DND-41 (cell line): ENCODE measurements at regions not wholly inside any gene's neighbourhood (a gene's known extent, or its start where the extent isn't known, plus 50 kb on each side); places are given as distances from the start of the nearest gene placed in this dataset.

Source experiments
- ATAC-seq: fragments of 200-7000 bp; cut with Tn5 transposase; 3 replicates; pipeline ENCODE4 v1.9.1; 2021; ENCODE audit warnings: low read depth; ENCODE audit not compliant: insufficient read depth
- DNase-seq: peaks from one replicate; pipeline ENCODE4 v3.0.0-alpha.2; 2020
- H2AFZ ChIP-seq: 2 replicates; pipeline ENCODE4 v1.6.0; 2012; ENCODE audit warnings: low read depth, low read length
- H3K27ac ChIP-seq: 2 replicates; pipeline ENCODE4 v1.5.1; 2012; ENCODE audit warnings: low read length, inconsistent platforms
- H3K27me3 ChIP-seq: fragments of 200-600 bp; sonication (generic); 2 replicates; pipeline ENCODE4 v1.6.0; 2012; ENCODE audit warnings: low read length, mild to moderate bottlenecking, inconsistent platforms; ENCODE audit not compliant: insufficient read depth, poor library complexity
- H3K36me3 ChIP-seq: 2 replicates; pipeline ENCODE4 v1.5.1; 2012; ENCODE audit warnings: low read length, inconsistent platforms; ENCODE audit not compliant: insufficient read depth
- H3K4me1 ChIP-seq: 2 replicates; pipeline ENCODE4 v1.5.1; 2012; ENCODE audit warnings: mild to moderate bottlenecking, low read length; ENCODE audit not compliant: insufficient read depth
- H3K4me2 ChIP-seq: 2 replicates; pipeline ENCODE4 v1.6.0; 2012; ENCODE audit warnings: mild to moderate bottlenecking, moderate library complexity, low read length, inconsistent platforms; ENCODE audit not compliant: insufficient read depth
- H3K4me3 ChIP-seq, 2 experiments: fragments of 200-600 bp in 1 of 2; shearing (Covaris generic) in 1 of 2; 2 replicates each; pipeline ENCODE4 v1.5.1; 2012 to 2016; ENCODE audit warnings: inconsistent platforms in 2 of 2, low read length in 2 of 2, mild to moderate bottlenecking in 2 of 2, low read depth in 1 of 2, moderate library complexity in 1 of 2
- H3K79me2 ChIP-seq: 2 replicates; pipeline ENCODE4 v1.6.0; 2012; ENCODE audit warnings: low read length, inconsistent platforms; ENCODE audit not compliant: insufficient read depth
- H3K9ac ChIP-seq: 2 replicates; pipeline ENCODE4 v1.6.0; 2012; ENCODE audit warnings: low read depth, mild to moderate bottlenecking, inconsistent platforms, low read length, moderate library complexity
- H3K9me3 ChIP-seq: 2 replicates; pipeline ENCODE4 v1.5.1; 2012; ENCODE audit warnings: low read length, moderate library complexity, mild to moderate bottlenecking, inconsistent platforms; ENCODE audit not compliant: insufficient read depth, severe bottlenecking
- H4K20me1 ChIP-seq: 2 replicates; pipeline ENCODE4 v1.6.0; 2012; ENCODE audit warnings: low read length; ENCODE audit not compliant: insufficient read depth
- EZH2 ChIP-seq: IDR thresholded peaks from 3 replicates; pipeline ENCODE4 v1.6.1; 2012; ENCODE audit warnings: borderline replicate concordance, low read depth, mild to moderate bottlenecking, moderate library complexity, low read length, inconsistent platforms; ENCODE audit not compliant: severe bottlenecking
- TF ChIP-seq, protein P1 (sequence below): IDR thresholded peaks from 2 replicates; pipeline ENCODE4 v1.5.1; 2012; ENCODE audit warnings: borderline replicate concordance, low read length, moderate library complexity, mild to moderate bottlenecking; ENCODE audit not compliant: poor library complexity, severe bottlenecking; ENCODE audit errors: extremely low read depth

DNA sequence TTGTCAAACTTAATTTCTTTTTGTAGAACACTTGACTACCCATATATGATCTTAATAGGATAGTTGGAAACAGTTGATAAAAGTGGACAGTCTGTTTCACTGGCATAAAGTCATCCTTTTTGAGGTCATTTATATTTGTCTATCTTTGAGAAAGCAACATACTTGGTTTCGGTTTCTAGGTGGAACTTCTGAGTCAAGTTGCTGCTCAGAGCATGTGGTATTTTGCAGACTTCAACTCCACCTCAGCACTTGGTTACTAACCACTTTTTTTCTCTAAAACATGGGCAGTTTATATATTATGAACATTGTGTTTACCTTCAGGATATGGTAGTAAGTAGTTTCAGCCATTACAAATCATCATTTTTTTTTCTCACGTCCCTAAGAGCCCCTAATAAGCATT lies 1749.0 kb upstream of the C9orf72 start:
- DNase-seq, result no peak
- no peak overlapping the region for H3K27ac ChIP-seq
- H3K4me3 ChIP-seq, result no peak overlapping the region
- no peak overlapping the region for H3K9ac ChIP-seq
- H3K36me3 ChIP-seq, result no peaks in the 10 kb centered on the region
- no peaks in the 10 kb centered on the region for H3K4me1 ChIP-seq
- no peaks in the 10 kb centered on the region for H4K20me1 ChIP-seq
- H3K27me3 ChIP-seq, result no peaks in the 10 kb centered on the region
- H3K79me2 ChIP-seq, result no peaks in the 10 kb centered on the region
- no peaks in the 10 kb centered on the region for H3K9me3 ChIP-seq
- no peak overlapping the region for H2AFZ ChIP-seq
- no peak for ATAC-seq
- TF ChIP-seq, protein P1, sequence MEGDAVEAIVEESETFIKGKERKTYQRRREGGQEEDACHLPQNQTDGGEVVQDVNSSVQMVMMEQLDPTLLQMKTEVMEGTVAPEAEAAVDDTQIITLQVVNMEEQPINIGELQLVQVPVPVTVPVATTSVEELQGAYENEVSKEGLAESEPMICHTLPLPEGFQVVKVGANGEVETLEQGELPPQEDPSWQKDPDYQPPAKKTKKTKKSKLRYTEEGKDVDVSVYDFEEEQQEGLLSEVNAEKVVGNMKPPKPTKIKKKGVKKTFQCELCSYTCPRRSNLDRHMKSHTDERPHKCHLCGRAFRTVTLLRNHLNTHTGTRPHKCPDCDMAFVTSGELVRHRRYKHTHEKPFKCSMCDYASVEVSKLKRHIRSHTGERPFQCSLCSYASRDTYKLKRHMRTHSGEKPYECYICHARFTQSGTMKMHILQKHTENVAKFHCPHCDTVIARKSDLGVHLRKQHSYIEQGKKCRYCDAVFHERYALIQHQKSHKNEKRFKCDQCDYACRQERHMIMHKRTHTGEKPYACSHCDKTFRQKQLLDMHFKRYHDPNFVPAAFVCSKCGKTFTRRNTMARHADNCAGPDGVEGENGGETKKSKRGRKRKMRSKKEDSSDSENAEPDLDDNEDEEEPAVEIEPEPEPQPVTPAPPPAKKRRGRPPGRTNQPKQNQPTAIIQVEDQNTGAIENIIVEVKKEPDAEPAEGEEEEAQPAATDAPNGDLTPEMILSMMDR, result no peak
- no peak for TF ChIP-seq EZH2
- H3K4me2 ChIP-seq, result no peak overlapping the region

DNA sequence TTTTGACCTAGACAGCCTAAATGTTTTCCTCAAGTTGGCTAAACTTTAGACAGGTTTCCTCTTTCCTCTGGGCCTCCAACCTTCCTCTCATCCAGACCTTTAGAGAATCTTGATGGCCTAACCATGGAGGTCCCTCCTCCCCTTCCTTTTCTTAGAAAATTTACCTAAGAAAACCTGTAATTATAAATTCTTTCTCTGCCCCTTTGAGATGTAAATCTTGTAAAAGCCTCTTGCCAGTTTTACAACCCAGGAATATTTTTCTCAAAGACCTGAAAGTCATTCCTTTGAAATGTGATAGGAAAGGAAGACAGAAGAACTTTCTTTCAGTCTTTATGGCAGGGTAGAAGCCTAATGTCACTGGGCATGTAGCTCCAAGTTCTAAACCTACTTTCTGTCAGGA lies 1752.6 kb upstream of the C9orf72 start:
- no peaks in the 10 kb centered on the region for H3K79me2 ChIP-seq
- H3K4me3 ChIP-seq, result no peak overlapping the region
- H3K9ac ChIP-seq, result no peak overlapping the region
- no peaks in the 10 kb centered on the region for H3K36me3 ChIP-seq
- H2AFZ ChIP-seq, result no peak overlapping the region
- H3K9me3 ChIP-seq, result no peaks in the 10 kb centered on the region
- TF ChIP-seq EZH2, result no peak
- TF ChIP-seq, protein P1, result no peak
- ATAC-seq, result no peak
- no peaks in the 10 kb centered on the region for H3K27me3 ChIP-seq
- no peak overlapping the region for H3K27ac ChIP-seq
- no peaks in the 10 kb centered on the region for H4K20me1 ChIP-seq
- H3K4me2 ChIP-seq, result no peak overlapping the region
- no peaks in the 10 kb centered on the region for H3K4me1 ChIP-seq
- DNase-seq, result no peak

DNA sequence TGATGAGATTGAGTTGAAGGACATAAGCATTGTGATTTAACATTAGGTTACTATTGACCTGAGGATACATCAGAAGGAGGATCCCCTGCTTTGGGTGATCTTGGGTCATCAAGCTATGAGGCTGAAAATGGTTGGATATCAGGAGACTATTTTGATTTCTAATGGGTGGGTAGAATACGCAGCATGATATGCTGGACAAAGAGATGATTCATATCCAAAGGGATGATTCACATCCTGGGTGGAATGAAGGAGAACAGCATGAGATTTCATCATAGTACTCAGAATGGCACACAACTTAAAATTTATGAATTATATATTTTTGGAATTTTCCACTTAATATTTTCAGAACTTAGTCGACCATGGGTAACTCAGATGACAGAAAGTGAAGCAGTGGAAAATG lies 1759.5 kb upstream of the C9orf72 start:
- H3K9ac ChIP-seq, result no peak overlapping the region
- H2AFZ ChIP-seq, result no peak overlapping the region
- no peaks in the 10 kb centered on the region for H3K79me2 ChIP-seq
- TF ChIP-seq, protein P1, result no peak
- no peak for TF ChIP-seq EZH2
- DNase-seq (no peak), ATAC-seq (no peak)
- no peaks in the 10 kb centered on the region for H3K36me3 ChIP-seq
- no peak overlapping the region for H3K4me2 ChIP-seq
- no peaks in the 10 kb centered on the region for H3K27me3 ChIP-seq
- H3K27ac ChIP-seq, result no peak overlapping the region
- H4K20me1 ChIP-seq, result no peaks in the 10 kb centered on the region
- no peak overlapping the region for H3K4me3 ChIP-seq
- H3K4me1 ChIP-seq, result no peaks in the 10 kb centered on the region
- H3K9me3 ChIP-seq, result no peaks in the 10 kb centered on the region

DNA sequence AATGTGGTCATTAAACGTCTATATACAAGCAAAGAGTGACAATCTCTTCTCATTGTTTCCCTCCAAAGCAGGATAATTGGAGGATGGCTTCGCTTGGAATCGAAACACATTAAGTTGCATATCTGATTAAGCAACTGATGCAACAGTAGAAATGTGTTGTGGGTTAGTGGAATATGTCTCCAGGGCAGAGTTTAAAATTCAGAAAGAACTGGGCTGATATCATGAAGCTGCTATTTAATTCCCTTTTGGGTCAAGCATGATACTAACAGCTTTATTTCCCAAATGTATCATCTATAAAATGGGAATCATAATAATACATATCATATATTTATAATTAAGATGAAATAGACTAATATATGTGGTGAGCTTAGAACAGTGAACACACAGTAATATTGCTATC lies 1763.0 kb upstream of the C9orf72 start:
- Histone ChIP-seq H3K79me2 (no peaks in the 10 kb centered on the region), H3K27me3 (no peaks in the 10 kb centered on the region), H3K4me2 (no peak overlapping the region), H3K36me3 (no peaks in the 10 kb centered on the region), H3K9me3 (no peaks in the 10 kb centered on the region), H3K27ac (no peak overlapping the region), H4K20me1 (no peaks in the 10 kb centered on the region), H3K4me3 (no peak overlapping the region), H3K4me1 (no peaks in the 10 kb centered on the region), H3K9ac (no peak overlapping the region), H2AFZ (no peak overlapping the region)
- TF ChIP-seq, protein P1, result no peak
- no peak for TF ChIP-seq EZH2
- ATAC-seq (no peak), DNase-seq (no peak)
